ENCODE measurements at regions not wholly inside any gene's neighbourhood (a gene's known extent, or its start where the extent isn't known, plus 50 kb on each side); places are given as distances from the start of the nearest gene placed in this dataset.

DNA sequence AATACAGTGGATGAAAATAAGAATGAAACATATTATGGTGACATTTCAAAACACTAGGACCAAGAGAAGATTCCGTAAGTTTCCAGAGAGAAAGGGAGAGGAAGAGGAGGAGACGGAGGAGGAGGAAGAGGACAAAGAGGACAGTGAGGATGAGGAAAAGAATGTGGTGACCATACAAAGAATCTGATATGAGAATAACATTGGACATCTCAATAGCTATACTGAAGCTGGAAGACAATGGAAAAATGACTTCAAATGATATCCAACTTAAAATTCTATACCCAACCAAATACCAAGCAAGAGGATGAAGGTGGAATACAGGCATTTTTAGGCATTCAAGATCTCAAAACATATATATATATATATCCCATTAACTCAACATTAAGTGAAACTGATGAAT is 173.4 kb downstream of the PAWR start:
- TF ChIP-seq, protein P1, sequence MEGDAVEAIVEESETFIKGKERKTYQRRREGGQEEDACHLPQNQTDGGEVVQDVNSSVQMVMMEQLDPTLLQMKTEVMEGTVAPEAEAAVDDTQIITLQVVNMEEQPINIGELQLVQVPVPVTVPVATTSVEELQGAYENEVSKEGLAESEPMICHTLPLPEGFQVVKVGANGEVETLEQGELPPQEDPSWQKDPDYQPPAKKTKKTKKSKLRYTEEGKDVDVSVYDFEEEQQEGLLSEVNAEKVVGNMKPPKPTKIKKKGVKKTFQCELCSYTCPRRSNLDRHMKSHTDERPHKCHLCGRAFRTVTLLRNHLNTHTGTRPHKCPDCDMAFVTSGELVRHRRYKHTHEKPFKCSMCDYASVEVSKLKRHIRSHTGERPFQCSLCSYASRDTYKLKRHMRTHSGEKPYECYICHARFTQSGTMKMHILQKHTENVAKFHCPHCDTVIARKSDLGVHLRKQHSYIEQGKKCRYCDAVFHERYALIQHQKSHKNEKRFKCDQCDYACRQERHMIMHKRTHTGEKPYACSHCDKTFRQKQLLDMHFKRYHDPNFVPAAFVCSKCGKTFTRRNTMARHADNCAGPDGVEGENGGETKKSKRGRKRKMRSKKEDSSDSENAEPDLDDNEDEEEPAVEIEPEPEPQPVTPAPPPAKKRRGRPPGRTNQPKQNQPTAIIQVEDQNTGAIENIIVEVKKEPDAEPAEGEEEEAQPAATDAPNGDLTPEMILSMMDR (CRISPR knock-in tag; IDR thresholded peaks at IDR 0.05), result no peak
- TF ChIP-seq GABPA (IDR thresholded peaks at IDR 0.05; ENCODE audit: low read depth, low read length) (no peak), GABPA (CRISPR knock-in tag; IDR thresholded peaks at IDR 0.05; ENCODE audit: low read depth) (no peak), GLI4 (CRISPR knock-in tag; IDR thresholded peaks at IDR 0.05; ENCODE audit: borderline replicate concordance) (no peak), POLR2AphosphoS5 (IDR thresholded peaks at IDR 0.05; ENCODE audit: low read depth, low read length) (no peak), TMF1 (CRISPR knock-in tag; IDR thresholded peaks at IDR 0.05; ENCODE audit: low read depth) (no peak), TCF7 (IDR thresholded peaks at IDR 0.05; ENCODE audit: low read depth) (no peak), NR3C1 (CRISPR knock-in tag; IDR thresholded peaks at IDR 0.05) (no peak), POLR2A (IDR thresholded peaks at IDR 0.05; ENCODE audit: insufficient read depth in 1 of 2, low read depth in 2 of 2, low read length in 2 of 2) (no peak), ZSCAN25 (CRISPR knock-in tag; IDR thresholded peaks at IDR 0.05) (no peak), ONECUT2 (CRISPR knock-in tag; IDR thresholded peaks at IDR 0.05) (no peak), HMG20B (CRISPR knock-in tag; conservative IDR thresholded peaks at IDR 0.05) (no peak)
- TF ChIP-seq, protein P2, sequence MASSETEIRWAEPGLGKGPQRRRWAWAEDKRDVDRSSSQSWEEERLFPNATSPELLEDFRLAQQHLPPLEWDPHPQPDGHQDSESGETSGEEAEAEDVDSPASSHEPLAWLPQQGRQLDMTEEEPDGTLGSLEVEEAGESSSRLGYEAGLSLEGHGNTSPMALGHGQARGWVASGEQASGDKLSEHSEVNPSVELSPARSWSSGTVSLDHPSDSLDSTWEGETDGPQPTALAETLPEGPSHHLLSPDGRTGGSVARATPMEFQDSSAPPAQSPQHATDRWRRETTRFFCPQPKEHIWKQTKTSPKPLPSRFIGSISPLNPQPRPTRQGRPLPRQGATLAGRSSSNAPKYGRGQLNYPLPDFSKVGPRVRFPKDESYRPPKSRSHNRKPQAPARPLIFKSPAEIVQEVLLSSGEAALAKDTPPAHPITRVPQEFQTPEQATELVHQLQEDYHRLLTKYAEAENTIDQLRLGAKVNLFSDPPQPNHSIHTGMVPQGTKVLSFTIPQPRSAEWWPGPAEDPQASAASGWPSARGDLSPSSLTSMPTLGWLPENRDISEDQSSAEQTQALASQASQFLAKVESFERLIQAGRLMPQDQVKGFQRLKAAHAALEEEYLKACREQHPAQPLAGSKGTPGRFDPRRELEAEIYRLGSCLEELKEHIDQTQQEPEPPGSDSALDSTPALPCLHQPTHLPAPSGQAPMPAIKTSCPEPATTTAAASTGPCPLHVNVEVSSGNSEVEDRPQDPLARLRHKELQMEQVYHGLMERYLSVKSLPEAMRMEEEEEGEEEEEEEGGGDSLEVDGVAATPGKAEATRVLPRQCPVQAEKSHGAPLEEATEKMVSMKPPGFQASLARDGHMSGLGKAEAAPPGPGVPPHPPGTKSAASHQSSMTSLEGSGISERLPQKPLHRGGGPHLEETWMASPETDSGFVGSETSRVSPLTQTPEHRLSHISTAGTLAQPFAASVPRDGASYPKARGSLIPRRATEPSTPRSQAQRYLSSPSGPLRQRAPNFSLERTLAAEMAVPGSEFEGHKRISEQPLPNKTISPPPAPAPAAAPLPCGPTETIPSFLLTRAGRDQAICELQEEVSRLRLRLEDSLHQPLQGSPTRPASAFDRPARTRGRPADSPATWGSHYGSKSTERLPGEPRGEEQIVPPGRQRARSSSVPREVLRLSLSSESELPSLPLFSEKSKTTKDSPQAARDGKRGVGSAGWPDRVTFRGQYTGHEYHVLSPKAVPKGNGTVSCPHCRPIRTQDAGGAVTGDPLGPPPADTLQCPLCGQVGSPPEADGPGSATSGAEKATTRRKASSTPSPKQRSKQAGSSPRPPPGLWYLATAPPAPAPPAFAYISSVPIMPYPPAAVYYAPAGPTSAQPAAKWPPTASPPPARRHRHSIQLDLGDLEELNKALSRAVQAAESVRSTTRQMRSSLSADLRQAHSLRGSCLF (CRISPR knock-in tag; IDR thresholded peaks at IDR 0.05; ENCODE audit: borderline replicate concordance), result no peak
- TF ChIP-seq, protein P3, sequence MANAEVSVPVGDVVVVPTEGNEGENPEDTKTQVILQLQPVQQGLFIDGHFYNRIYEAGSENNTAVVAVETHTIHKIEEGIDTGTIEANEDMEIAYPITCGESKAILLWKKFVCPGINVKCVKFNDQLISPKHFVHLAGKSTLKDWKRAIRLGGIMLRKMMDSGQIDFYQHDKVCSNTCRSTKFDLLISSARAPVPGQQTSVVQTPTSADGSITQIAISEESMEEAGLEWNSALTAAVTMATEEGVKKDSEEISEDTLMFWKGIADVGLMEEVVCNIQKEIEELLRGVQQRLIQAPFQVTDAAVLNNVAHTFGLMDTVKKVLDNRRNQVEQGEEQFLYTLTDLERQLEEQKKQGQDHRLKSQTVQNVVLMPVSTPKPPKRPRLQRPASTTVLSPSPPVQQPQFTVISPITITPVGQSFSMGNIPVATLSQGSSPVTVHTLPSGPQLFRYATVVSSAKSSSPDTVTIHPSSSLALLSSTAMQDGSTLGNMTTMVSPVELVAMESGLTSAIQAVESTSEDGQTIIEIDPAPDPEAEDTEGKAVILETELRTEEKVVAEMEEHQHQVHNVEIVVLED (CRISPR knock-in tag; IDR thresholded peaks at IDR 0.05; ENCODE audit: borderline replicate concordance), result no peak

All from HepG2 (cell line).